ENCODE measurements at regions not wholly inside any gene's neighbourhood (a gene's known extent, or its start where the extent isn't known, plus 50 kb on each side); places are given as distances from the start of the nearest gene placed in this dataset.
"Not testable (repeated sequence)": the region's sequence is repeated elsewhere in the genome, so short reads cannot be mapped to it uniquely, and the experiment has no call there.

- TF ChIP-seq CTCF (IDR thresholded peaks at IDR 0.05) = no peak
- no peak for DNase-seq (ENCODE audit: low spot score)
Measured at GRCh38 chr22:35158336-35158735, 92.4 kb downstream of the ISX start.

GRCh38 chr22:35159343-35159742 lies 93.4 kb downstream of the ISX start:
- TF ChIP-seq CTCF (IDR thresholded peaks at IDR 0.05) = no peak
- Histone ChIP-seq H3K4me3 (no peak overlapping the region), H3K36me3 (no peaks in the 10 kb centered on the region), H3K4me1 (ENCODE audit: control insufficient read depth in 1 of 2, low read depth in 2 of 2) (no peaks in the 10 kb centered on the region), H3K27ac (no peak overlapping the region), H3K27me3 (replicated peaks; ENCODE audit: insufficient read depth) (no peaks in the 10 kb centered on the region), H3K9me3 (no peaks in the 10 kb centered on the region)
- ATAC-seq (ENCODE audit: insufficient number of reproducible peaks, low FRiP score, low read depth) (no peak), DNase-seq (ENCODE audit: low spot score) (no peak)

More at GRCh38 chr22:35158336-35158735, 92.4 kb downstream of the ISX start:
- Histone ChIP-seq H3K9me3 (no peaks in the 10 kb centered on the region), H3K36me3 (no peaks in the 10 kb centered on the region), H3K27ac (no peak overlapping the region), H3K4me1 (ENCODE audit: control insufficient read depth in 1 of 2, low read depth in 2 of 2) (no peaks in the 10 kb centered on the region), H3K4me3 (no peak overlapping the region), H3K27me3 (replicated peaks; ENCODE audit: insufficient read depth) (no peaks in the 10 kb centered on the region)
- no peak for ATAC-seq (ENCODE audit: insufficient number of reproducible peaks, low FRiP score, low read depth)

- TF ChIP-seq CTCF (IDR thresholded peaks at IDR 0.05) = no peak
- no peak overlapping the region for H3K4me3 ChIP-seq
- DNase-seq (ENCODE audit: low spot score) (no peak), ATAC-seq (ENCODE audit: insufficient number of reproducible peaks, low FRiP score, low read depth) (no peak)
- H3K36me3 ChIP-seq = no peaks in the 10 kb centered on the region
- H3K9me3 ChIP-seq = no peaks in the 10 kb centered on the region
- no peak overlapping the region for H3K27ac ChIP-seq
- no peaks in the 10 kb centered on the region for H3K4me1 ChIP-seq (ENCODE audit: control insufficient read depth in 1 of 2, low read depth in 2 of 2)
- H3K27me3 ChIP-seq (replicated peaks; ENCODE audit: insufficient read depth) = no peaks in the 10 kb centered on the region
Measured at GRCh38 chr22:35160268-35160667, 94.3 kb downstream of the ISX start.

- ATAC-seq (ENCODE audit: insufficient number of reproducible peaks, low FRiP score, low read depth); H3K27ac ChIP-seq; H3K9me3 ChIP-seq; DNase-seq (ENCODE audit: low spot score); H3K36me3 ChIP-seq; H3K4me3 ChIP-seq; H3K4me1 ChIP-seq (ENCODE audit: control insufficient read depth in 1 of 2, low read depth in 2 of 2); H3K27me3 ChIP-seq (replicated peaks; ENCODE audit: insufficient read depth): not testable (repeated sequence)
Measured at GRCh38 chr22:35165896-35166295, 91.4 kb upstream of the HMGXB4 start.

- no peaks in the 10 kb centered on the region for H3K36me3 ChIP-seq
- ATAC-seq (ENCODE audit: insufficient number of reproducible peaks, low FRiP score, low read depth) (no peak), DNase-seq (ENCODE audit: low spot score) (no peak)
- H3K27ac ChIP-seq = no peak overlapping the region
- H3K4me3 ChIP-seq = no peak overlapping the region
- no peaks in the 10 kb centered on the region for H3K4me1 ChIP-seq (ENCODE audit: control insufficient read depth in 1 of 2, low read depth in 2 of 2)
- no peaks in the 10 kb centered on the region for H3K27me3 ChIP-seq (replicated peaks; ENCODE audit: insufficient read depth)
- TF ChIP-seq CTCF (IDR thresholded peaks at IDR 0.05) = no peak
- no peaks in the 10 kb centered on the region for H3K9me3 ChIP-seq
Measured at GRCh38 chr22:35170716-35171697, 86.3 kb upstream of the HMGXB4 start.

All from thoracic aorta (tissue), 2 donors.